Kidney epithelial cell (primary cell): ENCODE measurements at regions not wholly inside any gene's neighbourhood (a gene's known extent, or its start where the extent isn't known, plus 50 kb on each side); places are given as distances from the start of the nearest gene placed in this dataset.

Experiments
- DNase-seq: peaks from one replicate; pipeline ENCODE4 v3.0.0-alpha.2; 2010; ENCODE audit warnings: low read depth
- H3K27me3 ChIP-seq: 2 replicates; pipeline ENCODE4 v1.6.0; 2011; ENCODE audit warnings: low read length; ENCODE audit not compliant: control insufficient read depth, insufficient read depth
- H3K36me3 ChIP-seq: 2 replicates; pipeline ENCODE4 v1.5.1; 2011; ENCODE audit warnings: low read length; ENCODE audit not compliant: control insufficient read depth, insufficient read depth
- H3K4me3 ChIP-seq: 2 replicates; pipeline ENCODE4 v1.5.1; 2011; ENCODE audit warnings: low read depth, mild to moderate bottlenecking, control low read depth, low read length
- TF ChIP-seq, protein P1 (sequence below): IDR thresholded peaks from 2 replicates; pipeline ENCODE4 v1.5.1; 2011; ENCODE audit warnings: mild to moderate bottlenecking, moderate library complexity, low read length, control low read depth, inconsistent platforms; ENCODE audit not compliant: insufficient read depth, poor library complexity, severe bottlenecking

GRCh38 chr5:121572061-121572460 lies 279.6 kb upstream of the FTMT start:
- Histone ChIP-seq H3K27me3 (no peaks in the 10 kb centered on the region), H3K36me3 (no peaks in the 10 kb centered on the region), H3K4me3 (no peak overlapping the region)
- no peak for DNase-seq
- TF ChIP-seq, protein P1, sequence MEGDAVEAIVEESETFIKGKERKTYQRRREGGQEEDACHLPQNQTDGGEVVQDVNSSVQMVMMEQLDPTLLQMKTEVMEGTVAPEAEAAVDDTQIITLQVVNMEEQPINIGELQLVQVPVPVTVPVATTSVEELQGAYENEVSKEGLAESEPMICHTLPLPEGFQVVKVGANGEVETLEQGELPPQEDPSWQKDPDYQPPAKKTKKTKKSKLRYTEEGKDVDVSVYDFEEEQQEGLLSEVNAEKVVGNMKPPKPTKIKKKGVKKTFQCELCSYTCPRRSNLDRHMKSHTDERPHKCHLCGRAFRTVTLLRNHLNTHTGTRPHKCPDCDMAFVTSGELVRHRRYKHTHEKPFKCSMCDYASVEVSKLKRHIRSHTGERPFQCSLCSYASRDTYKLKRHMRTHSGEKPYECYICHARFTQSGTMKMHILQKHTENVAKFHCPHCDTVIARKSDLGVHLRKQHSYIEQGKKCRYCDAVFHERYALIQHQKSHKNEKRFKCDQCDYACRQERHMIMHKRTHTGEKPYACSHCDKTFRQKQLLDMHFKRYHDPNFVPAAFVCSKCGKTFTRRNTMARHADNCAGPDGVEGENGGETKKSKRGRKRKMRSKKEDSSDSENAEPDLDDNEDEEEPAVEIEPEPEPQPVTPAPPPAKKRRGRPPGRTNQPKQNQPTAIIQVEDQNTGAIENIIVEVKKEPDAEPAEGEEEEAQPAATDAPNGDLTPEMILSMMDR, result no peak

- Histone ChIP-seq H3K36me3 (no peaks in the 10 kb centered on the region), H3K27me3 (no peaks in the 10 kb centered on the region), H3K4me3 (no peak overlapping the region)
- DNase-seq, result no peak
- TF ChIP-seq, protein P1, result no peak
These were observed 277.8 kb upstream of the FTMT start for GRCh38 chr5:121573721-121574382.

- no peak overlapping the region for H3K4me3 ChIP-seq
- no peaks in the 10 kb centered on the region for H3K27me3 ChIP-seq
- no peaks in the 10 kb centered on the region for H3K36me3 ChIP-seq
- TF ChIP-seq, protein P1, result no peak
- no peak for DNase-seq
These were observed 270.1 kb upstream of the FTMT start for GRCh38 chr5:121581588-121581987.

GRCh38 chr5:121596882-121597281 lies 254.8 kb upstream of the FTMT start:
- no peaks in the 10 kb centered on the region for H3K27me3 ChIP-seq
- no peaks in the 10 kb centered on the region for H3K36me3 ChIP-seq
- no peak for DNase-seq
- H3K4me3 ChIP-seq, result no peak overlapping the region
- TF ChIP-seq, protein P1, result no peak

DNA sequence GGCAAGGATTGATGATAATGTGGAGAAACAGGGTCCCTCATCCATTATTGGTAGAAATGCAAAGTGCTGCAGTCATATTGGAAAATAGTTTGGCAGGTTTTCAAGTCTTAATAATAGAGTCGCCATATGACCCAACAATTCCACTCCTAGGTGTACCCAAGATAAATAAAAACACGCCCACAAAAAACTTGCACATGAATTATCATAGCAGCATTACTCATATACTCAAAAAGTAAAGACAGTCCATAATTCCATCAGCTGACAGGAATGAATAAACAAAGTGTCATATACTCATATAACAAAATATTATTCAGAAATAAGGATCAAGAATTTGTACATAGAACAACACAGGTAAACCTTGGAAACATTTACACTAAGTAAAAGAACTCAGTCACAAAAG lies 242.9 kb upstream of the FTMT start:
- Histone ChIP-seq H3K27me3 (no peaks in the 10 kb centered on the region), H3K36me3 (no peaks in the 10 kb centered on the region), H3K4me3 (no peak overlapping the region)
- TF ChIP-seq, protein P1, result no peak
- no peak for DNase-seq

GRCh38 chr5:121624035-121624434 lies 227.6 kb upstream of the FTMT start:
- Histone ChIP-seq H3K27me3 (no peaks in the 10 kb centered on the region), H3K4me3 (no peak overlapping the region), H3K36me3 (no peaks in the 10 kb centered on the region)
- DNase-seq, result no peak
- TF ChIP-seq, protein P1, result no peak
